OCI-LY7 (cell line): ENCODE measurements at regions not wholly inside any gene's neighbourhood (a gene's known extent, or its start where the extent isn't known, plus 50 kb on each side); places are given as distances from the start of the nearest gene placed in this dataset.

Experiments
- BruUV-seq: library from RNA; stranded (reverse); fragments of 400-500 nt; replicated peaks from 2 replicates; lab custom pipeline; 2021; lab: Mats Ljungman, UMichigan
- CTCF ChIA-PET: fragments of 300-600 bp; sonication (Branson Sonifier 250); formaldehyde crosslinking; loops from one replicate; lab custom pipeline; 2022; ENCODE audit warnings: antibody characterized with exemption; ENCODE audit not compliant: unreplicated experiment; lab: Charles Lee
- POLR2A ChIA-PET: fragments of 300-600 bp; sonication (Branson Sonifier 250); formaldehyde crosslinking; loops from one replicate; lab custom pipeline; 2022; ENCODE audit warnings: antibody characterized with exemption; lab: Charles Lee
- DNase-seq: peaks from one replicate; pipeline ENCODE4 v3.0.0-alpha.2; 2015; ENCODE audit warnings: low spot score
- H2AFZ ChIP-seq: fragments of 200-600 bp; sonication (generic), shearing (Covaris generic); 2 replicates; pipeline ENCODE4 v1.6.1; 2014; ENCODE audit warnings: mild to moderate bottlenecking, antibody characterized with exemption, low read length, moderate library complexity
- H3K27ac ChIP-seq: fragments of 200-600 bp; sonication (generic); 2 replicates; pipeline ENCODE4 v1.5.1; 2014; ENCODE audit warnings: mixed run types, low read depth, mild to moderate bottlenecking, moderate library complexity, low read length, inconsistent platforms; ENCODE audit not compliant: poor library complexity, severe bottlenecking
- H3K36me3 ChIP-seq: fragments of 200-600 bp; sonication (generic); 2 replicates; pipeline ENCODE4 v1.6.1; 2014; ENCODE audit warnings: mild to moderate bottlenecking, antibody characterized with exemption, low read length, moderate library complexity, mixed read lengths; ENCODE audit not compliant: insufficient read depth
- H3K4me1 ChIP-seq: fragments of 200-600 bp; sonication (generic); 2 replicates; pipeline ENCODE4 v1.5.1; 2014; ENCODE audit warnings: mild to moderate bottlenecking, low read length; ENCODE audit not compliant: insufficient read depth, poor library complexity, severe bottlenecking
- H3K4me2 ChIP-seq: fragments of 200-600 bp; sonication (generic); 2 replicates; pipeline ENCODE4 v1.6.1; 2014; ENCODE audit warnings: mild to moderate bottlenecking, low read length
- H3K4me3 ChIP-seq: fragments of 200-600 bp; sonication (generic); 2 replicates; pipeline ENCODE4 v1.5.1; 2014; ENCODE audit warnings: mild to moderate bottlenecking, low read depth, low read length; ENCODE audit not compliant: poor library complexity, severe bottlenecking
- H3K79me2 ChIP-seq: fragments of 200-600 bp; sonication (generic); 2 replicates; pipeline ENCODE4 v1.6.1; 2016; ENCODE audit warnings: low read depth, mild to moderate bottlenecking, low read length, moderate library complexity, mixed read lengths; ENCODE audit not compliant: insufficient read depth
- H3K9me2 ChIP-seq: fragments of 200-600 bp; sonication (generic); 2 replicates; pipeline ENCODE4 v1.6.1; 2016; ENCODE audit warnings: mild to moderate bottlenecking, low read length, mixed read lengths; ENCODE audit not compliant: insufficient read depth
- H3K9me3 ChIP-seq: fragments of 200-600 bp; sonication (generic); 2 replicates; pipeline ENCODE4 v1.6.1; 2014; ENCODE audit warnings: mild to moderate bottlenecking, mixed run types, low read length, mixed read lengths
- H4K20me1 ChIP-seq: fragments of 200-600 bp; sonication (generic); 2 replicates; pipeline ENCODE4 v1.6.1; 2014; ENCODE audit warnings: mild to moderate bottlenecking, antibody characterized with exemption, low read length, moderate library complexity, mixed read lengths; ENCODE audit not compliant: insufficient read depth
- EZH2phosphoT487 ChIP-seq: fragments of 200-600 bp; sonication (generic); IDR thresholded peaks from 2 replicates; pipeline ENCODE4 v1.6.1; 2018; ENCODE audit warnings: low read depth, borderline replicate concordance, mild to moderate bottlenecking, mixed run types, antibody characterized with exemption, low read length, moderate library complexity, mixed read lengths
- intact Hi-C: fragments of 100-400 bp; cut with micrococcal nuclease; formaldehyde crosslinking; loops from one replicate; pipeline ENCODE4 v1.10.0; 2022; ENCODE audit not compliant: unreplicated experiment
- TF ChIP-seq, protein P1 (sequence below): fragments of 200-600 bp; sonication (generic); conservative IDR thresholded peaks from 2 replicates; pipeline ENCODE4 v1.5.1; 2014; ENCODE audit warnings: mild to moderate bottlenecking, antibody characterized with exemption, low read length, moderate library complexity, mixed read lengths

- POLR2A ChIA-PET: no interaction called here
- Histone ChIP-seq H3K4me3 (no peak overlapping the region), H4K20me1 (no peaks in the 10 kb centered on the region), H3K79me2 (no peaks in the 10 kb centered on the region), H2AFZ (no peak overlapping the region), H3K4me1 (no peaks in the 10 kb centered on the region), H3K27ac (no peak overlapping the region), H3K9me3 (no peaks in the 10 kb centered on the region), H3K9me2 (no peaks in the 10 kb centered on the region), H3K4me2 (no peak overlapping the region), H3K36me3 (no peaks in the 10 kb centered on the region)
- no peak for TF ChIP-seq EZH2phosphoT487
- TF ChIP-seq, protein P1, sequence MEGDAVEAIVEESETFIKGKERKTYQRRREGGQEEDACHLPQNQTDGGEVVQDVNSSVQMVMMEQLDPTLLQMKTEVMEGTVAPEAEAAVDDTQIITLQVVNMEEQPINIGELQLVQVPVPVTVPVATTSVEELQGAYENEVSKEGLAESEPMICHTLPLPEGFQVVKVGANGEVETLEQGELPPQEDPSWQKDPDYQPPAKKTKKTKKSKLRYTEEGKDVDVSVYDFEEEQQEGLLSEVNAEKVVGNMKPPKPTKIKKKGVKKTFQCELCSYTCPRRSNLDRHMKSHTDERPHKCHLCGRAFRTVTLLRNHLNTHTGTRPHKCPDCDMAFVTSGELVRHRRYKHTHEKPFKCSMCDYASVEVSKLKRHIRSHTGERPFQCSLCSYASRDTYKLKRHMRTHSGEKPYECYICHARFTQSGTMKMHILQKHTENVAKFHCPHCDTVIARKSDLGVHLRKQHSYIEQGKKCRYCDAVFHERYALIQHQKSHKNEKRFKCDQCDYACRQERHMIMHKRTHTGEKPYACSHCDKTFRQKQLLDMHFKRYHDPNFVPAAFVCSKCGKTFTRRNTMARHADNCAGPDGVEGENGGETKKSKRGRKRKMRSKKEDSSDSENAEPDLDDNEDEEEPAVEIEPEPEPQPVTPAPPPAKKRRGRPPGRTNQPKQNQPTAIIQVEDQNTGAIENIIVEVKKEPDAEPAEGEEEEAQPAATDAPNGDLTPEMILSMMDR: no peak
- intact Hi-C loops: no loop called here
- CTCF ChIA-PET: no interaction called here
- no peak for DNase-seq
- no TSS peak for BruUV-seq
Observed at GRCh38 chr17:34465789-34466188, 102.8 kb upstream of the CCL1 start.

DNA sequence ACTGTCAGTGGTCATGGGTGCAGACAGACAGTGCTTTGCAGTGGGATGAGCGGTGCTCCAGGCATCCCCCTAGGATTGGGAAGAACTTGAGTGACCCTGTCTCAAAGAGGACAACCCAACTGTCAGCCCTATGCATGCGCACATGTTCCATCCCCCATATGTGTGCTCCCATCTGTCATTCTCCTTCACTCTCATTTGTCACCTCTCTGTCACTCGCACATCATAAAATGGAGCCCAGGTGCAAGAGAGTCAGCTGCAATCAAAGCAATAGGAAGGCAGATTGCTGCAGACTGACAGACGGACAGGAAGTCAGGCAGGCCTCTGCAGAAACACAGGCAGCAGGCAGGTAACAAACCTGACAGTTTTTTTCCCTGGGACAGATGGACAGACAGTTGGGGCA, 101.8 kb upstream of the CCL1 start:
- intact Hi-C loops: no loop called here
- POLR2A ChIA-PET: no interaction called here
- no peaks in the 10 kb centered on the region for H3K9me2 ChIP-seq

GRCh38 chr17:34458266-34458665, 95.2 kb upstream of the CCL1 start:
- H3K9me3 ChIP-seq: no peaks in the 10 kb centered on the region
- H3K36me3 ChIP-seq: no peaks in the 10 kb centered on the region
- ChIA-PET POLR2A (no interaction called here), CTCF (no interaction called here)
- H3K79me2 ChIP-seq: no peaks in the 10 kb centered on the region
- H3K9me2 ChIP-seq: no peaks in the 10 kb centered on the region
- no TSS peak for BruUV-seq
- no peaks in the 10 kb centered on the region for H4K20me1 ChIP-seq
- H3K4me2 ChIP-seq: no peak overlapping the region
- TF ChIP-seq, protein P1: no peak
- TF ChIP-seq EZH2phosphoT487: no peak
- no peak overlapping the region for H3K4me3 ChIP-seq
- intact Hi-C loops: no loop called here
- no peak overlapping the region for H3K27ac ChIP-seq
- peaks cover 14% of the 10 kb centered on the region for H3K4me1 ChIP-seq
- DNase-seq: no peak
- H2AFZ ChIP-seq: no peak overlapping the region

More for the DNA sequence above, 101.8 kb upstream of the CCL1 start:
- no peak overlapping the region for H3K4me3 ChIP-seq
- no TSS peak for BruUV-seq
- no peaks in the 10 kb centered on the region for H3K9me3 ChIP-seq
- CTCF ChIA-PET: no interaction called here
- H3K79me2 ChIP-seq: no peaks in the 10 kb centered on the region
- H3K4me1 ChIP-seq: no peaks in the 10 kb centered on the region
- H2AFZ ChIP-seq: no peak overlapping the region
- H3K27ac ChIP-seq: no peak overlapping the region
- H3K36me3 ChIP-seq: no peaks in the 10 kb centered on the region
- no peaks in the 10 kb centered on the region for H4K20me1 ChIP-seq
- no peak overlapping the region for H3K4me2 ChIP-seq
- DNase-seq: no peak
- no peak for TF ChIP-seq EZH2phosphoT487
- TF ChIP-seq, protein P1: no peak
